Transverse colon (tissue), 4 donors: ENCODE measurements at regions not wholly inside any gene's neighbourhood (a gene's known extent, or its start where the extent isn't known, plus 50 kb on each side); places are given as distances from the start of the nearest gene placed in this dataset.

ENCODE experiments used
- DNase-seq: peaks from one replicate; pipeline ENCODE4 v3.0.0-alpha.2; 2019
- H3K27ac ChIP-seq, 4 donors: fragments of 200-600 bp; sonication (generic); 2 replicates each; pipeline ENCODE4 v1.5.1; 2016 to 2018; ENCODE audit warnings: inconsistent platforms in 4 of 4
- H3K27me3 ChIP-seq: fragments of 200-600 bp; sonication (generic); 2 replicates; pipeline ENCODE4 v1.5.1; 2017; ENCODE audit warnings: inconsistent platforms
- H3K36me3 ChIP-seq, 4 donors: fragments of 200-600 bp; sonication (generic); 2 replicates each; pipeline ENCODE4 v1.5.1; 2017 to 2019; ENCODE audit warnings: inconsistent platforms in 4 of 4
- H3K4me1 ChIP-seq, 4 donors: fragments of 200-600 bp; sonication (generic); 2 replicates each; pipeline ENCODE4 v1.5.1; 2017 to 2020; ENCODE audit warnings: inconsistent platforms in 4 of 4
- H3K4me3 ChIP-seq, 4 donors: fragments of 200-600 bp; sonication (generic); 1 replicate in 1 of 4; 2 replicates in 3 of 4; pipeline versions ENCODE4 v1.5.1 to v1.6.1; 2017 to 2019; ENCODE audit warnings: inconsistent platforms in 4 of 4
- H3K9me3 ChIP-seq, 2 donors: fragments of 200-600 bp; sonication (generic); 2 replicates each; pipeline ENCODE4 v1.5.1; 2017 to 2019; ENCODE audit warnings: inconsistent platforms in 2 of 2
- EP300 ChIP-seq: sonication (generic); formaldehyde crosslinking; IDR thresholded peaks from one replicate; pipeline ENCODE4 v1.6.1; 2017; ENCODE audit warnings: antibody characterized with exemption, low read depth
- POLR2A ChIP-seq: fragments of 450-650 bp; IDR thresholded peaks from one replicate; pipeline ENCODE4 v1.6.1; 2016; ENCODE audit warnings: antibody characterized with exemption, mild to moderate bottlenecking, moderate library complexity
- POLR2AphosphoS5 ChIP-seq, 3 donors: sonication (generic); formaldehyde crosslinking; IDR thresholded peaks; one replicate each; pipeline ENCODE4 v1.6.1; 2016; ENCODE audit warnings: antibody characterized with exemption in 3 of 3
- WGBS, 2 donors: methylation state at CpG; one replicate each; pipeline ENCODE4 v1.1.5; 2018; ENCODE audit warnings: low coverage in 1 of 2; 5-methylcytosine and 5-hydroxymethylcytosine counted together
- in situ Hi-C, 4 donors: fragments of 200-750 bp; cut with MboI; loops; one replicate each; pipeline versions ENCODE4 v1.15.0 to v1.15.1; 2017; ENCODE audit warnings: low sequenced_read_pairs in 3 of 4, low pct_ligation_motif_present in 1 of 4, low pct_unique_long_range_greater_than_20kb in 1 of 4
- intact Hi-C: fragments of 100-400 bp; cut with DNase I; formaldehyde crosslinking; loops from one replicate; pipeline ENCODE4 v1.15.1; 2023; ENCODE audit warnings: low total_unique reads
- TF ChIP-seq, protein P1 (sequence below), 5 experiments: fragments of 200-600 bp in 3 of 5; fragments of 450-650 bp in 2 of 5; sonication (generic) in 3 of 5; IDR thresholded peaks; 1 replicate in 2 of 5; 2 replicates in 3 of 5; pipeline ENCODE4 v1.5.1; 2016 to 2017; ENCODE audit warnings: antibody characterized with exemption in 5 of 5, inconsistent platforms in 3 of 5, mild to moderate bottlenecking in 2 of 5, moderate library complexity in 1 of 5

DNA sequence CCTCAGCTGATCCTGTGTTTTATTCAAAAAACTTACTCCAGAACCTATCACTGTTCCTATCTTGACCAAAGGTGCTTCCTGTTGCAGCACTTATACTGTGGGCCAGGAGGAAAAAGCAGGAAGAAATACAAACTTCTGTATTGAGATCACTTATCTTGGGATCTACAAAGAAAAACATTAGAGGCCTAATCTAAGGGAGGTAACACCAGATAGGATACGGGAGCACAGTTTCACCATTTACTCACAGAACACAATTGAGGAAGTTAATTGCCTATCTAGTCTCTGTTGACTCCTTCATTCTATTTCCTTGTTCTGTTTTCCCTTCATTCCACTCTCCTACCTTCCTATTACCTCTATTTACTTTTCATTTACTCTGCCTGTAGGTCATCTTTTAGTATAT lies 287.2 kb upstream of the LINC00305 start:
- H3K9me3 ChIP-seq: peaks cover 6 to 10% of the 10 kb centered on the region in 2 donors
- WGBS, 2 donors: 33 to 38% methylated on average over 1 of the region's 1 CpG
- intact Hi-C loops: no loop called here

DNA sequence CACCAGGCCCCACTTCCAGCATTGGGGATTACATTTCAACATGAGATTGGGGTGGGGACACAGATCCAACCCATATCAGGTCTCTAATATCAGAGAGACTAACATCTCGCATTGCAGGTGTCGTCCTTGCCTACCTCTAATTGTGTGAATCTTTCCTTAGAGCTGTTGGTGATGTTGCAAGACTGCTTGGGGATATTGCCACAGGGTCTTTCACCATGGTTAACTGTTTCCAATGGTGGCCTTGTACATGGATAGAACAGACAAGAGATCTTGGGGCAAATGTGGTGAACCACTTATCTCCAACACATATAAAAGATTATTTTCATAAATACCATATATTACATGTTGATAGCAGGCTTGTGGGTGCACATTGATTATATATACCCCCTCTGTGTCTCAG lies 270.3 kb upstream of the LINC00305 start:
- WGBS, 2 donors: 67% methylated on average over 2 of the region's 2 CpGs; no CpG with 5 or more reads in 1 of the 2 donors

More for the DNA sequence above, 287.2 kb upstream of the LINC00305 start:
- no peaks in the 10 kb centered on the region for H3K27me3 ChIP-seq
- TF ChIP-seq, protein P1, sequence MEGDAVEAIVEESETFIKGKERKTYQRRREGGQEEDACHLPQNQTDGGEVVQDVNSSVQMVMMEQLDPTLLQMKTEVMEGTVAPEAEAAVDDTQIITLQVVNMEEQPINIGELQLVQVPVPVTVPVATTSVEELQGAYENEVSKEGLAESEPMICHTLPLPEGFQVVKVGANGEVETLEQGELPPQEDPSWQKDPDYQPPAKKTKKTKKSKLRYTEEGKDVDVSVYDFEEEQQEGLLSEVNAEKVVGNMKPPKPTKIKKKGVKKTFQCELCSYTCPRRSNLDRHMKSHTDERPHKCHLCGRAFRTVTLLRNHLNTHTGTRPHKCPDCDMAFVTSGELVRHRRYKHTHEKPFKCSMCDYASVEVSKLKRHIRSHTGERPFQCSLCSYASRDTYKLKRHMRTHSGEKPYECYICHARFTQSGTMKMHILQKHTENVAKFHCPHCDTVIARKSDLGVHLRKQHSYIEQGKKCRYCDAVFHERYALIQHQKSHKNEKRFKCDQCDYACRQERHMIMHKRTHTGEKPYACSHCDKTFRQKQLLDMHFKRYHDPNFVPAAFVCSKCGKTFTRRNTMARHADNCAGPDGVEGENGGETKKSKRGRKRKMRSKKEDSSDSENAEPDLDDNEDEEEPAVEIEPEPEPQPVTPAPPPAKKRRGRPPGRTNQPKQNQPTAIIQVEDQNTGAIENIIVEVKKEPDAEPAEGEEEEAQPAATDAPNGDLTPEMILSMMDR (IDR thresholded peaks at IDR 0.05): no peak
- no peak for TF ChIP-seq POLR2AphosphoS5 (IDR thresholded peaks at IDR 0.05)
- TF ChIP-seq EP300: no peak
- no peak for TF ChIP-seq POLR2A
- no peaks in the 10 kb centered on the region for H3K36me3 ChIP-seq
- H3K27ac ChIP-seq: no peak overlapping the region
- DNase-seq: no peak
- no peaks in the 10 kb centered on the region for H3K4me1 ChIP-seq
- in situ Hi-C loops: no loop called here
- no peak overlapping the region for H3K4me3 ChIP-seq

DNA sequence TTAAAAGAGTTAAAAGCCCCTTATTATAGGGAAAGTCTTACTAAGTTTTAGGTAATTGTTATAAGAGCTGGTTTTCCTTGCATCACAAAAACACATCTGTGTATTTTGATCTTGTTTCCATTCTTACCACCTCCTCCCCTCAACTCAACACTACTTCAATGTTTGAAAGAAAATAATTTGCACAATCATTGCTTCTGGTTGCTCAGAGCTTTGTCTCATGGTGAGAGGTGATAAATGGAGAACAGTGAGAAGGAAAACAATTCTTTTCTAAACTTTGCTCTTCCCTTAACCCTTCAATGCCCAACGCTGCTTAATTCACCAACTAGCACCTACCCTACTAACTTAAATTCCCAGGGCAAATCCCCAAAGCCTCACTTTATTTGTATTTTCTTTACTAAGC lies 268.1 kb upstream of the LINC00305 start:
- Histone ChIP-seq H3K27ac (no peak overlapping the region), H3K4me1 (no peaks in the 10 kb centered on the region), H3K4me3 (no peak overlapping the region), H3K27me3 (no peaks in the 10 kb centered on the region), H3K9me3 (no peaks in the 10 kb centered on the region), H3K36me3 (no peaks in the 10 kb centered on the region)
- TF ChIP-seq, protein P1 (IDR thresholded peaks at IDR 0.05): no peak
- no peak for TF ChIP-seq EP300
- TF ChIP-seq POLR2A: no peak
- no peak for TF ChIP-seq POLR2AphosphoS5 (IDR thresholded peaks at IDR 0.05)
- 44 to 60% methylated on average over 1 of the region's 1 CpG for WGBS, 2 donors
- no peak for DNase-seq
- intact Hi-C loops: no loop called here
- in situ Hi-C loops: no loop called here

More for the DNA sequence above, 270.3 kb upstream of the LINC00305 start:
- Histone ChIP-seq H3K27me3 (no peaks in the 10 kb centered on the region), H3K36me3 (no peaks in the 10 kb centered on the region), H3K4me3 (no peak overlapping the region), H3K27ac (no peak overlapping the region), H3K4me1 (no peaks in the 10 kb centered on the region), H3K9me3 (no peaks in the 10 kb centered on the region)
- no peak for DNase-seq
- TF ChIP-seq, protein P1 (IDR thresholded peaks at IDR 0.05): no peak
- TF ChIP-seq POLR2A (no peak), EP300 (no peak), POLR2AphosphoS5 (IDR thresholded peaks at IDR 0.05) (no peak)
- intact Hi-C loops (no loop called here), in situ Hi-C loops (no loop called here)

DNA sequence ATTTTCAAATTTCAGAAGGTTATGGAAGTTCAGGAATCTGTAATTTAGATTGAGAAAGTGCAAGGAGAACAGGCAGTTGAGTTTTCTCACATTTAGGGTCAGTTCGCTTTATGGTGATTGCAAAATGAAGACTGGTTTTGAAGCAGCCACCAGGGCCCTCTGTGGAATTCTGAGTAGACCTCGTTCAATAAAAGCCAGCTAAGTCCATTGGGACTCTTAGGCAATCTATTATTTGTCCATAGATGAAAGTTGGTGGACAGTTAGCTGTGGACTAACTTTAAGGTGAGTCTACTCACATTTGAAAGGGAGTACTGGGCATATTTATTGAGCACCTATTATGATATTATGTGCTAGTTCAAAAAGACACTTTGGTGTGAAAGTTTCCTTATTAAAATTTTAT lies 266.3 kb upstream of the LINC00305 start:
- WGBS, 2 donors: 74 to 75% methylated on average over 2 of the region's 2 CpGs
- Histone ChIP-seq H3K9me3 (no peaks in the 10 kb centered on the region), H3K4me3 (no peak overlapping the region), H3K36me3 (no peaks in the 10 kb centered on the region), H3K4me1 (no peaks in the 10 kb centered on the region), H3K27me3 (no peaks in the 10 kb centered on the region), H3K27ac (no peak overlapping the region)
- intact Hi-C loops (no loop called here), in situ Hi-C loops (no loop called here)
- no peak for DNase-seq
- TF ChIP-seq EP300 (no peak), POLR2A (no peak), POLR2AphosphoS5 (IDR thresholded peaks at IDR 0.05) (no peak)
- TF ChIP-seq, protein P1 (IDR thresholded peaks at IDR 0.05): no peak
